Trophoblast cell (in vitro differentiated cells and primary cell): ENCODE measurements at regions not wholly inside any gene's neighbourhood (a gene's known extent, or its start where the extent isn't known, plus 50 kb on each side); places are given as distances from the start of the nearest gene placed in this dataset.

Source experiments
- DNase-seq, 2 donors: peaks; one replicate each; pipeline ENCODE4 v3.0.0-alpha.2; 2016
- H2AFZ ChIP-seq: 2 replicates; pipeline ENCODE4 v1.6.1; 2013; ENCODE audit warnings: low read length, moderate library complexity, mild to moderate bottlenecking; ENCODE audit not compliant: insufficient read depth, poor library complexity
- H2AK5ac ChIP-seq: 2 replicates; pipeline ENCODE4 v1.6.1; 2013; ENCODE audit warnings: mild to moderate bottlenecking, low read length
- H2BK120ac ChIP-seq: 2 replicates; pipeline ENCODE4 v1.6.1; 2013; ENCODE audit warnings: low read length, mild to moderate bottlenecking, moderate library complexity; ENCODE audit not compliant: insufficient read depth, poor library complexity
- H2BK12ac ChIP-seq: 2 replicates; pipeline ENCODE4 v1.6.1; 2013; ENCODE audit warnings: mild to moderate bottlenecking, low read length, moderate library complexity
- H2BK5ac ChIP-seq: 2 replicates; pipeline ENCODE4 v1.6.1; 2013; ENCODE audit warnings: low read length, low read depth, moderate library complexity, mild to moderate bottlenecking; ENCODE audit not compliant: poor library complexity
- H3K14ac ChIP-seq: 2 replicates; pipeline ENCODE4 v1.6.1; 2013; ENCODE audit warnings: mild to moderate bottlenecking, low read length
- H3K18ac ChIP-seq: 2 replicates; pipeline ENCODE4 v1.6.1; 2013; ENCODE audit warnings: mild to moderate bottlenecking, low read length
- H3K23ac ChIP-seq: 2 replicates; pipeline ENCODE4 v1.6.1; 2013; ENCODE audit warnings: low read length
- H3K27ac ChIP-seq: 2 replicates; pipeline ENCODE4 v1.5.1; 2013; ENCODE audit warnings: low read depth, mild to moderate bottlenecking, inconsistent platforms, low read length, moderate library complexity
- H3K27me3 ChIP-seq: 2 replicates; pipeline ENCODE4 v1.6.1; 2013; ENCODE audit warnings: inconsistent platforms, mild to moderate bottlenecking, low read length, moderate library complexity; ENCODE audit not compliant: insufficient read depth
- H3K36me3 ChIP-seq, 2 experiments: 1 replicate in 1 of 2; 2 replicates in 1 of 2; pipeline ENCODE4 v1.6.1; 2013; ENCODE audit warnings: low read length in 2 of 2, mild to moderate bottlenecking in 2 of 2, moderate library complexity in 1 of 2; ENCODE audit not compliant: insufficient read depth in 2 of 2, control insufficient read depth in 1 of 2
- H3K4ac ChIP-seq: 2 replicates; pipeline ENCODE4 v1.6.1; 2013; ENCODE audit warnings: low read depth, mild to moderate bottlenecking, low read length, moderate library complexity
- H3K4me1 ChIP-seq, 2 experiments: 1 replicate in 1 of 2; 2 replicates in 1 of 2; pipeline ENCODE4 v1.6.1; 2013; ENCODE audit warnings: low read length in 2 of 2, mild to moderate bottlenecking in 2 of 2, moderate library complexity in 1 of 2; ENCODE audit not compliant: insufficient read depth in 2 of 2, control insufficient read depth in 1 of 2
- H3K4me2 ChIP-seq: 2 replicates; pipeline ENCODE4 v1.6.1; 2013; ENCODE audit warnings: inconsistent platforms, mild to moderate bottlenecking, low read length, moderate library complexity
- H3K4me3 ChIP-seq: 2 replicates; pipeline ENCODE4 v1.5.1; 2013; ENCODE audit warnings: mild to moderate bottlenecking, low read depth, low read length, inconsistent platforms
- H3K79me1 ChIP-seq: one replicate; pipeline ENCODE4 v1.6.1; 2013; ENCODE audit warnings: low read length
- H3K79me2 ChIP-seq: 2 replicates; pipeline ENCODE4 v1.6.1; 2013; ENCODE audit warnings: low read length, mild to moderate bottlenecking; ENCODE audit not compliant: control insufficient read depth, insufficient read depth, poor library complexity
- H3K9ac ChIP-seq: 2 replicates; pipeline ENCODE4 v1.6.1; 2013; ENCODE audit warnings: mild to moderate bottlenecking, low read length
- H3K9me3 ChIP-seq: 2 replicates; pipeline ENCODE4 v1.6.1; 2013; ENCODE audit warnings: low read depth, mild to moderate bottlenecking, control low read depth, inconsistent platforms, low read length; ENCODE audit not compliant: insufficient read depth
- H4K12ac ChIP-seq: 2 replicates; pipeline ENCODE4 v1.6.1; 2013; ENCODE audit warnings: low read depth, mild to moderate bottlenecking, low read length, moderate library complexity
- H4K8ac ChIP-seq: 2 replicates; pipeline ENCODE4 v1.6.1; 2013; ENCODE audit warnings: low read depth, mild to moderate bottlenecking, low read length, moderate library complexity
- H4K91ac ChIP-seq: one replicate; pipeline ENCODE4 v1.6.1; 2013; ENCODE audit warnings: low read depth, mild to moderate bottlenecking, low read length, moderate library complexity
- WGBS: extraction: QIAGEN DNeasy Blood & Tissue Kit; methylation state at CpG from one replicate; pipeline ENCODE4 v1.1.7; 2013; ENCODE audit warnings: missing lambda C conversion rate; ENCODE audit not compliant: insufficient read length, insufficient coverage; ENCODE audit errors: extremely low coverage; 5-methylcytosine and 5-hydroxymethylcytosine counted together

GRCh38 chrX:148337873-148338272 is 162.5 kb upstream of the AFF2 start:
- H3K4me1 ChIP-seq = peaks cover 4 to 5% of the 10 kb centered on the region in 2 experiments
- no peak overlapping the region for H3K4ac ChIP-seq
- H3K9ac ChIP-seq = no peak overlapping the region
- H3K18ac ChIP-seq = no peak overlapping the region
- no peaks in the 10 kb centered on the region for H3K27me3 ChIP-seq
- no peak overlapping the region for H2BK12ac ChIP-seq
- no peak overlapping the region for H3K4me3 ChIP-seq
- no peak overlapping the region for H2AFZ ChIP-seq
- no CpG with 5 or more reads among the region's 4 CpGs for WGBS
- H4K12ac ChIP-seq = no peak overlapping the region
- H3K79me2 ChIP-seq = no peaks in the 10 kb centered on the region
- H3K14ac ChIP-seq = no peak overlapping the region
- H2AK5ac ChIP-seq = no peak overlapping the region
- no peak overlapping the region for H4K91ac ChIP-seq
- no peak overlapping the region for H2BK120ac ChIP-seq
- no peaks in the 10 kb centered on the region for H3K9me3 ChIP-seq
- H3K79me1 ChIP-seq = no peaks in the 10 kb centered on the region
- no peak overlapping the region for H3K4me2 ChIP-seq
- no peak for DNase-seq
- no peak overlapping the region for H4K8ac ChIP-seq
- no peak overlapping the region for H2BK5ac ChIP-seq
- H3K27ac ChIP-seq = no peak overlapping the region
- H3K36me3 ChIP-seq = no peaks in the 10 kb centered on the region
- H3K23ac ChIP-seq = no peak overlapping the region

- no peak overlapping the region for H2BK12ac ChIP-seq
- no peak for DNase-seq
- no peak overlapping the region for H3K23ac ChIP-seq
- H3K4me3 ChIP-seq = no peak overlapping the region
- no peak overlapping the region for H3K14ac ChIP-seq
- no CpG with 5 or more reads among the region's 1 CpG for WGBS
- no peaks in the 10 kb centered on the region for H3K4me1 ChIP-seq
- H3K9me3 ChIP-seq = no peaks in the 10 kb centered on the region
- H3K79me1 ChIP-seq = no peaks in the 10 kb centered on the region
- H3K79me2 ChIP-seq = no peaks in the 10 kb centered on the region
- no peak overlapping the region for H3K4me2 ChIP-seq
- H3K27me3 ChIP-seq = no peaks in the 10 kb centered on the region
- no peak overlapping the region for H3K4ac ChIP-seq
- no peak overlapping the region for H3K9ac ChIP-seq
- no peak overlapping the region for H3K27ac ChIP-seq
- no peak overlapping the region for H4K12ac ChIP-seq
- no peak overlapping the region for H4K8ac ChIP-seq
- H4K91ac ChIP-seq = no peak overlapping the region
- H2AK5ac ChIP-seq = no peak overlapping the region
- H3K36me3 ChIP-seq = no peaks in the 10 kb centered on the region
- no peak overlapping the region for H2BK5ac ChIP-seq
- no peak overlapping the region for H2BK120ac ChIP-seq
- no peak overlapping the region for H3K18ac ChIP-seq
- no peak overlapping the region for H2AFZ ChIP-seq
Measured at GRCh38 chrX:148354916-148355315, 145.5 kb upstream of the AFF2 start.

GRCh38 chrX:148361641-148362040 is 138.8 kb upstream of the AFF2 start:
- no peaks in the 10 kb centered on the region for H3K79me1 ChIP-seq
- no peak overlapping the region for H2AK5ac ChIP-seq
- H3K27ac ChIP-seq = no peak overlapping the region
- H3K4me2 ChIP-seq = no peak overlapping the region
- no peaks in the 10 kb centered on the region for H3K27me3 ChIP-seq
- H3K18ac ChIP-seq = no peak overlapping the region
- no peaks in the 10 kb centered on the region for H3K79me2 ChIP-seq
- no peak overlapping the region for H4K8ac ChIP-seq
- no peaks in the 10 kb centered on the region for H3K36me3 ChIP-seq
- H3K4me1 ChIP-seq = no peaks in the 10 kb centered on the region
- H3K14ac ChIP-seq = no peak overlapping the region
- H3K4ac ChIP-seq = no peak overlapping the region
- no peak for DNase-seq
- no peak overlapping the region for H2BK12ac ChIP-seq
- H3K9me3 ChIP-seq = no peaks in the 10 kb centered on the region
- no peak overlapping the region for H3K4me3 ChIP-seq
- H4K91ac ChIP-seq = no peak overlapping the region
- no peak overlapping the region for H2BK120ac ChIP-seq
- no peak overlapping the region for H2BK5ac ChIP-seq
- no peak overlapping the region for H3K23ac ChIP-seq
- H3K9ac ChIP-seq = no peak overlapping the region
- H2AFZ ChIP-seq = no peak overlapping the region
- no peak overlapping the region for H4K12ac ChIP-seq

- no peak overlapping the region for H3K4me2 ChIP-seq
- H2BK12ac ChIP-seq = no peak overlapping the region
- H3K36me3 ChIP-seq = no peaks in the 10 kb centered on the region
- H3K4me3 ChIP-seq = no peak overlapping the region
- H3K79me1 ChIP-seq = no peaks in the 10 kb centered on the region
- no peaks in the 10 kb centered on the region for H3K4me1 ChIP-seq
- H4K91ac ChIP-seq = no peak overlapping the region
- no peak overlapping the region for H2AFZ ChIP-seq
- H3K9ac ChIP-seq = no peak overlapping the region
- no peak overlapping the region for H2AK5ac ChIP-seq
- no peaks in the 10 kb centered on the region for H3K79me2 ChIP-seq
- H3K4ac ChIP-seq = no peak overlapping the region
- H3K18ac ChIP-seq = no peak overlapping the region
- no peak overlapping the region for H3K23ac ChIP-seq
- no peak overlapping the region for H3K27ac ChIP-seq
- no peak for DNase-seq
- no peak overlapping the region for H4K12ac ChIP-seq
- no peak overlapping the region for H3K14ac ChIP-seq
- H2BK120ac ChIP-seq = no peak overlapping the region
- no CpG with 5 or more reads among the region's 3 CpGs for WGBS
- no peak overlapping the region for H4K8ac ChIP-seq
- no peaks in the 10 kb centered on the region for H3K9me3 ChIP-seq
- no peak overlapping the region for H2BK5ac ChIP-seq
- H3K27me3 ChIP-seq = no peaks in the 10 kb centered on the region
Measured at GRCh38 chrX:148363471-148364235, 136.8 kb upstream of the AFF2 start.
